Thyroid gland (tissue), 4 donors: ENCODE measurements at regions not wholly inside any gene's neighbourhood (a gene's known extent, or its start where the extent isn't known, plus 50 kb on each side); places are given as distances from the start of the nearest gene placed in this dataset.

ENCODE experiments used
- POLR2A ChIP-seq, 2 donors: fragments of 450-650 bp; IDR thresholded peaks; one replicate each; pipeline ENCODE4 v1.6.1; 2017; ENCODE audit warnings: antibody characterized with exemption in 2 of 2, mild to moderate bottlenecking in 2 of 2, moderate library complexity in 1 of 2
- TF ChIP-seq, protein P1 (sequence below), 6 experiments: fragments of 200-600 bp in 3 of 6; fragments of 450-650 bp in 3 of 6; sonication (generic) in 3 of 6; IDR thresholded peaks; one replicate each; pipeline ENCODE4 v1.5.1; 2016 to 2019; ENCODE audit warnings: antibody characterized with exemption in 6 of 6, mild to moderate bottlenecking in 2 of 6, inconsistent platforms in 1 of 6, moderate library complexity in 1 of 6

DNA sequence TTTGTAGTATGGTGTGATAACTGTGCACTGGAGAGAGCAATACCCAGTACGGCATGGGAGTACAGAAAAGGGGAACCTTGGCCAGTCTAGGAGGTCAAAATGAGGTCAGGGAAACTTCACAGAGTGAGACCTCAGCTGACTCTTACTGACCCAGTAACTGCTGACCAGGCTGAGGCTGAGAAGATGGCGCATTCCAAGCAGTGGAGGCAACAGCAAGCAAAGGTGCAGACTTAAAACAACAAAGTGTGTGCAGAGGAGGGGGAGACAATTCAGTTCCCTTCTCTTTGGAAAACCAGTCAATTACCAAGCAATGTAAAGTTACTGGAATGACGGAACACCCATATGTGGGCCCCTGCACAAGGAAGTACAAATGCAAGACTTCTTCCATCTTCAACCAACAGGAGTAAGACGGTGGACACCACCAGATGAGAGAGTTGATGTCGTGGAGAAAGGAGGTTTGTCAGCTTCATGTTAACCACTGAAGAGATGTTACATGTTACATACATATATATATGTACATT is 54.6 kb upstream of the PRDX6 start:
- TF ChIP-seq, protein P1, sequence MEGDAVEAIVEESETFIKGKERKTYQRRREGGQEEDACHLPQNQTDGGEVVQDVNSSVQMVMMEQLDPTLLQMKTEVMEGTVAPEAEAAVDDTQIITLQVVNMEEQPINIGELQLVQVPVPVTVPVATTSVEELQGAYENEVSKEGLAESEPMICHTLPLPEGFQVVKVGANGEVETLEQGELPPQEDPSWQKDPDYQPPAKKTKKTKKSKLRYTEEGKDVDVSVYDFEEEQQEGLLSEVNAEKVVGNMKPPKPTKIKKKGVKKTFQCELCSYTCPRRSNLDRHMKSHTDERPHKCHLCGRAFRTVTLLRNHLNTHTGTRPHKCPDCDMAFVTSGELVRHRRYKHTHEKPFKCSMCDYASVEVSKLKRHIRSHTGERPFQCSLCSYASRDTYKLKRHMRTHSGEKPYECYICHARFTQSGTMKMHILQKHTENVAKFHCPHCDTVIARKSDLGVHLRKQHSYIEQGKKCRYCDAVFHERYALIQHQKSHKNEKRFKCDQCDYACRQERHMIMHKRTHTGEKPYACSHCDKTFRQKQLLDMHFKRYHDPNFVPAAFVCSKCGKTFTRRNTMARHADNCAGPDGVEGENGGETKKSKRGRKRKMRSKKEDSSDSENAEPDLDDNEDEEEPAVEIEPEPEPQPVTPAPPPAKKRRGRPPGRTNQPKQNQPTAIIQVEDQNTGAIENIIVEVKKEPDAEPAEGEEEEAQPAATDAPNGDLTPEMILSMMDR (IDR thresholded peaks at IDR 0.05), result no peak
- no peak for TF ChIP-seq POLR2A (IDR thresholded peaks at IDR 0.05)
